Dendritic cell treated with granulocyte-macrophage colony-stimulating factor and Interleukin-4, amounts not matched to agents 40 ng/mL and 50 ng/mL, for 4 days (primary cell): ENCODE measurements at regions not wholly inside any gene's neighbourhood (a gene's known extent, or its start where the extent isn't known, plus 50 kb on each side); places are given as distances from the start of the nearest gene placed in this dataset.

Experiments used
- H3K27ac Mint-ChIP-seq: one replicate; pipeline ENCODE4 v1.8.0; 2022; ENCODE audit warnings: mild to moderate bottlenecking, mixed read lengths
- H3K27me3 Mint-ChIP-seq: one replicate; pipeline ENCODE4 v1.8.0; 2022; ENCODE audit warnings: mild to moderate bottlenecking, mixed read lengths
- H3K36me3 Mint-ChIP-seq: one replicate; pipeline ENCODE4 v1.8.0; 2022; ENCODE audit warnings: low read depth, mixed read lengths
- H3K4me1 Mint-ChIP-seq: one replicate; pipeline ENCODE4 v1.8.0; 2022; ENCODE audit warnings: low read depth, mixed read lengths
- H3K4me3 Mint-ChIP-seq: one replicate; pipeline ENCODE4 v1.8.0; 2022; ENCODE audit warnings: mild to moderate bottlenecking, moderate library complexity, mixed read lengths
- H3K9me3 Mint-ChIP-seq: one replicate; pipeline ENCODE4 v1.8.0; 2022; ENCODE audit warnings: mixed read lengths
- intact Hi-C: fragments of 100-400 bp; cut with micrococcal nuclease; formaldehyde crosslinking; loops from one replicate; pipeline ENCODE4 v1.15.0; 2022

DNA sequence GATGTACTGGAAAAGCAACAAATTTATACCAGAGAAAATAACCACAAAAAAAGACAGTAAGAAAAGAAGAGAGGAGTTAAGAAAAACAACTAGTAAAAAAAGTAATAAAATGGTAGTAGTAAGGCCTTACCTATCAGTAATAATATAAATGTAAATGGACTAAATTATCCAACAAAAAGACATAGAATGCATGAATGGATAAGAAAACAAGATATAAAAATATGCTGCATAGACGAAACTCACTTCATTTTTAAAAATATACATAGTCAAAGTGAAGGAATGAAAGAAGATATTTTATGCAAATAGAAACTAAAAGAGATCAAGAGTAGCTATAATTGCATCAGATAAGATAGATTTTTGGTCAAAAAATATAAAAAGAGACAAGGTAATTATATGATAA lies 739.1 kb downstream of the DNAJB9 start:
- no peaks in the 10 kb centered on the region for H3K4me1 Mint-ChIP-seq
- H3K9me3 Mint-ChIP-seq: peaks cover 61% of the 10 kb centered on the region
- no peaks in the 10 kb centered on the region for H3K27me3 Mint-ChIP-seq
- intact Hi-C loops: no loop called here
- H3K4me3 Mint-ChIP-seq: no peak overlapping the region
- no peaks in the 10 kb centered on the region for H3K36me3 Mint-ChIP-seq
- H3K27ac Mint-ChIP-seq: no peak overlapping the region

GRCh38 chr7:109309790-109310189 lies 740.1 kb downstream of the DNAJB9 start:
- H3K4me1 Mint-ChIP-seq: no peaks in the 10 kb centered on the region
- H3K9me3 Mint-ChIP-seq: peaks cover 69% of the 10 kb centered on the region
- no peaks in the 10 kb centered on the region for H3K27me3 Mint-ChIP-seq
- no peak overlapping the region for H3K27ac Mint-ChIP-seq
- H3K4me3 Mint-ChIP-seq: no peak overlapping the region
- no peaks in the 10 kb centered on the region for H3K36me3 Mint-ChIP-seq
- intact Hi-C loops: no loop called here

DNA sequence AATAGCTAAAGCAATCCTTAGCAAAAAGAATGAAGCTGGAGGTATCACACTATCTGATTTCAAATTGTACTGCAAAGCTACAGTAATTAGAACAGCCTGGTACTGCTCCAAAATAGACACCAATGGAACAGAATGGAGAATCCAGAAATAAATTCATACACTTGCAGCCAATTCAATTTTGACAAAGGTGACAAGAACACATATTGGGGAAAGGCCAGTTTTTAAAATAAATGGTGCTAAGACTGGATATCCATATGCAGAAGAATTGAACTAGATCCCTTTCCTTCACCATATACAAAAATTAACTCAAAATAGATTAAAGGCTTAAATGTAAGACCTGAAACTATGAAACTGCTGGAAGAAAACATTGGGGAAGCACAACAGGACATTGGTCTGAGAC lies 748.5 kb downstream of the DNAJB9 start:
- no peak overlapping the region for H3K4me3 Mint-ChIP-seq
- peaks cover 32% of the 10 kb centered on the region for H3K9me3 Mint-ChIP-seq
- no peak overlapping the region for H3K27ac Mint-ChIP-seq
- intact Hi-C loops: no loop called here
- H3K4me1 Mint-ChIP-seq: no peaks in the 10 kb centered on the region
- no peaks in the 10 kb centered on the region for H3K36me3 Mint-ChIP-seq
- H3K27me3 Mint-ChIP-seq: no peaks in the 10 kb centered on the region

DNA sequence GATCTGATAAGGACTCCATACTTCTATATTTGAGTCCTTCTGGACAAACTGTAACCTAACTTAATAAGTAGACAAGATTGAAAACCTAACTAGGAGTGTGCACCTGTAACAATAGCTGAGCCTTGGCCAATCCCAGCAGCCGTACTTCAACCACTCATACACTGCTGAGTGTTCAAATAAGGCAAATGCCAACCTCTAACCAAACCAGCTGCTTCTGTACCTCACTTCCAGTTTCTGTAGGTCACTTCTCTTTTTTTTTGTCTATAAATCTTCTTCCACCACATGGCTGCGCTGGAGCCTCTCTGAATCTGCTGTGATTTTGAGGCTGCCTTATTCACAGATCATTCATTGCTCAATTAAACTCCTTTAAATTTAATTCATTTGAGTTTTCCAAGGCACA lies 753.2 kb downstream of the DNAJB9 start:
- intact Hi-C loops: no loop called here
- H3K36me3 Mint-ChIP-seq: no peaks in the 10 kb centered on the region
- H3K9me3 Mint-ChIP-seq: peaks cover 8% of the 10 kb centered on the region
- no peak overlapping the region for H3K4me3 Mint-ChIP-seq
- no peaks in the 10 kb centered on the region for H3K4me1 Mint-ChIP-seq
- no peak overlapping the region for H3K27ac Mint-ChIP-seq
- H3K27me3 Mint-ChIP-seq: no peaks in the 10 kb centered on the region

- intact Hi-C loops: no loop called here
Measured at GRCh38 chr7:109331423-109331822, 761.7 kb downstream of the DNAJB9 start.

GRCh38 chr7:109335951-109336350 lies 766.3 kb downstream of the DNAJB9 start:
- intact Hi-C loops: no loop called here
- H3K27me3 Mint-ChIP-seq: no peaks in the 10 kb centered on the region
- no peaks in the 10 kb centered on the region for H3K36me3 Mint-ChIP-seq
- no peak overlapping the region for H3K4me3 Mint-ChIP-seq
- no peaks in the 10 kb centered on the region for H3K4me1 Mint-ChIP-seq
- no peak overlapping the region for H3K27ac Mint-ChIP-seq
- peaks cover 3% of the 10 kb centered on the region for H3K9me3 Mint-ChIP-seq

More at GRCh38 chr7:109331423-109331822, 761.7 kb downstream of the DNAJB9 start:
- Mint-ChIP-seq H3K27me3 (no peaks in the 10 kb centered on the region), H3K27ac (no peak overlapping the region), H3K4me3 (no peak overlapping the region), H3K9me3 (peaks cover 30% of the 10 kb centered on the region), H3K4me1 (no peaks in the 10 kb centered on the region), H3K36me3 (no peaks in the 10 kb centered on the region)

GRCh38 chr7:109336531-109336930 lies 766.9 kb downstream of the DNAJB9 start:
- Mint-ChIP-seq H3K27me3 (no peaks in the 10 kb centered on the region), H3K36me3 (no peaks in the 10 kb centered on the region), H3K4me3 (no peak overlapping the region), H3K9me3 (no peaks in the 10 kb centered on the region), H3K27ac (no peak overlapping the region), H3K4me1 (no peaks in the 10 kb centered on the region)
- intact Hi-C loops: no loop called here

DNA sequence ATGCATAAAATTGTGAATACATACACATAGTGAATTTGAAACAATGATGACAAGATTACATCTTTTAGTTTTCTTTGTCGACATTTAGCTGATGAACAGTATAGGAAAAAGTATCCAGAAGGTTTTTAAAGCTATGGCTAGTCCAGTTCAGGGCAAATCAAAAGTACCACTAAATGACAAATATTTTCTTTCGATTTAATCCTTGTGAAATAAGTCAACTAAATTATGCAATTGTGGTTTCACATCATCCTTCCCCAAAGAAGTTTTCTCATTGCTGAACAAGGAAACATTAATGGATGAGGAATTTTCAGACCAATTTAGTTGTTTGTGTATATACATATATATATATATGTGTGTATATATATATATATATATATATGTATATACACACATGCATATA lies 774.0 kb downstream of the DNAJB9 start:
- Mint-ChIP-seq H3K4me3 (no peak overlapping the region), H3K27ac (no peak overlapping the region), H3K9me3 (no peaks in the 10 kb centered on the region)

DNA sequence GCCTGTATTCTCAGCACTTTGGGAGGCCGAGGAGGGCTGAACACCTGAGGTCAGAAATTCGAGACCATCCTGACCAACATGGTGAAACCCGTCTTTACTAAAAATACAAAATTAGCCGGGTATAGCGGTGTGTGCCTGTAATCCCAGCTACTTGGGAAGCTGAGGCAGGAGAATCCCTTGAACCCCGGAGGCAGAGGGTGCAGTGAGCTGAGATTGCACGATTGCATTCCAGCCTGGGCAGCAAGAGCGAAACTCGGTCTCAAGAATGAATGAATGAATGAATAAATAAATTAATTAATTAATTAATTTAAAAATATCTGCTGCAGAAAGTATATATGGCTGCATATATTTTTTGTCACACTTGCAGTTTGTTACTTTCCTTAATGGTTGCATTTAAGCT lies 781.8 kb downstream of the DNAJB9 start:
- H3K27me3 Mint-ChIP-seq: no peaks in the 10 kb centered on the region
- no peaks in the 10 kb centered on the region for H3K4me1 Mint-ChIP-seq
- H3K27ac Mint-ChIP-seq: no peak overlapping the region
- no peaks in the 10 kb centered on the region for H3K36me3 Mint-ChIP-seq
- intact Hi-C loops: no loop called here
- H3K4me3 Mint-ChIP-seq: no peak overlapping the region
- H3K9me3 Mint-ChIP-seq: no peaks in the 10 kb centered on the region

More for the DNA sequence above, 774.0 kb downstream of the DNAJB9 start:
- Mint-ChIP-seq H3K4me1 (no peaks in the 10 kb centered on the region), H3K27me3 (no peaks in the 10 kb centered on the region), H3K36me3 (no peaks in the 10 kb centered on the region)
- intact Hi-C loops: no loop called here

DNA sequence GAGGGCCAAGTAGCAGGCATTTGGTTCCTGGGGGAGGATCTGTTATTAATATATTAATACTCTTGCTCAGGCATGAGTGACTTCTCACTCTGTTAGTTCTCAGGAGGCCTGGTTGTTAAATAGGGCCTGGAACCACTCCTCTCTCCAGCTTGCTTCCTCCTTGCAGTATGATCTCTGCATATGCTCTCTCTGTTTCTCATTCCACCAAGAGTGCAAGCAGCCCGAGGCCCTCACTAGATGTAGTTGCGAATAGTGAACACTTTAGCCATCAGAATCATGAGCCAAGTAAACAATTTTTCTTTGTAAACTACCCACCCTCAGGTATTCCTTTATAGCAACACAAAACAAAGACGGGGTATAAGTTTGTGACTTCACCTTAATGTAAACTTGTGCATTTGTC lies 784.3 kb downstream of the DNAJB9 start:
- Mint-ChIP-seq H3K36me3 (no peaks in the 10 kb centered on the region), H3K27ac (no peak overlapping the region), H3K27me3 (no peaks in the 10 kb centered on the region), H3K4me1 (no peaks in the 10 kb centered on the region), H3K4me3 (no peak overlapping the region), H3K9me3 (no peaks in the 10 kb centered on the region)
- intact Hi-C loops: no loop called here

DNA sequence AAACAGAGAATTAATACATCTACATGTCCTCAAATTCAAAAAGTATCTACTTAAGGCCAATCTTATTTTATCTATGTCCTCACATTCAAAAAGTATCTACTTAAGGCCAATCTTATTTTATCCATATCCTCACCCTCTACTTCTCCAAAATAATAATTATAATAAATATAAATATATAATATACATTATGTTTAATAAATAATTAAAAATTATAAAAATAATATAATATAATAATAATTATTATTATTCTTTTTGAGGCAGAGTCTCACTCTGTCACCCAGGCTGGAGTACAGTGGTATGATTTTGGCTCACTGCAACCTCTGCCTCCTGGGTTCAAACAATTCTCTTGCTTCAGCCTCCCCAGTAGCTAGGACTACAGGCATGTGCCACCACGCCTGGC lies 784.9 kb downstream of the DNAJB9 start:
- Mint-ChIP-seq H3K9me3 (no peaks in the 10 kb centered on the region), H3K4me3 (no peak overlapping the region), H3K4me1 (no peaks in the 10 kb centered on the region), H3K27ac (no peak overlapping the region), H3K36me3 (no peaks in the 10 kb centered on the region), H3K27me3 (no peaks in the 10 kb centered on the region)
- intact Hi-C loops: no loop called here

GRCh38 chr7:109375823-109376222 lies 806.1 kb downstream of the DNAJB9 start:
- no peaks in the 10 kb centered on the region for H3K4me1 Mint-ChIP-seq
- peaks cover 20% of the 10 kb centered on the region for H3K9me3 Mint-ChIP-seq
- H3K36me3 Mint-ChIP-seq: no peaks in the 10 kb centered on the region
- H3K4me3 Mint-ChIP-seq: no peak overlapping the region
- H3K27me3 Mint-ChIP-seq: no peaks in the 10 kb centered on the region
- H3K27ac Mint-ChIP-seq: no peak overlapping the region
- intact Hi-C loops: no loop called here

DNA sequence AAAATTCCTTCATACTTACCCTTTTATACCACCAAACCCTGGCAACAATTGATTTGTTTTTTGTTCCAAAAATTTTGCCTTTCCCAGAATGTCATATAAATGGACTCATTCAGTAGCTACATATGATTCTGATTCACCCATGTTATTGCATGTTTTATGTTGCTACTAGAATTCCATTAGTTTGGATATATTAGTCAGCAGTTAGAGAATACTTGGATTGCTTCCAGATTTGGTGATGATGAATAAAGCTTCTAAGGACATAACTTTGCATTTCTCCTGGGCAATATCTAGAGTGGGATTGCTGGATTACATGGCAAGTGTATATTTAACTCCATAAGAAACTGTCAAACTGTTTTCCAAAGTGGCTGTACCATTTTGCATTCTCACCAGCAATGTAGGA lies 806.9 kb downstream of the DNAJB9 start:
- H3K27ac Mint-ChIP-seq: no peak overlapping the region
- H3K27me3 Mint-ChIP-seq: no peaks in the 10 kb centered on the region
- H3K4me3 Mint-ChIP-seq: no peak overlapping the region
- H3K36me3 Mint-ChIP-seq: no peaks in the 10 kb centered on the region
- intact Hi-C loops: no loop called here
- H3K4me1 Mint-ChIP-seq: no peaks in the 10 kb centered on the region
- peaks cover 20% of the 10 kb centered on the region for H3K9me3 Mint-ChIP-seq

GRCh38 chr7:109377076-109377884 lies 807.6 kb downstream of the DNAJB9 start:
- no peak overlapping the region for H3K27ac Mint-ChIP-seq
- peaks cover 27% of the 10 kb centered on the region for H3K9me3 Mint-ChIP-seq
- H3K27me3 Mint-ChIP-seq: no peaks in the 10 kb centered on the region
- intact Hi-C loops: no loop called here
- H3K4me3 Mint-ChIP-seq: no peak overlapping the region
- H3K36me3 Mint-ChIP-seq: no peaks in the 10 kb centered on the region
- H3K4me1 Mint-ChIP-seq: no peaks in the 10 kb centered on the region

DNA sequence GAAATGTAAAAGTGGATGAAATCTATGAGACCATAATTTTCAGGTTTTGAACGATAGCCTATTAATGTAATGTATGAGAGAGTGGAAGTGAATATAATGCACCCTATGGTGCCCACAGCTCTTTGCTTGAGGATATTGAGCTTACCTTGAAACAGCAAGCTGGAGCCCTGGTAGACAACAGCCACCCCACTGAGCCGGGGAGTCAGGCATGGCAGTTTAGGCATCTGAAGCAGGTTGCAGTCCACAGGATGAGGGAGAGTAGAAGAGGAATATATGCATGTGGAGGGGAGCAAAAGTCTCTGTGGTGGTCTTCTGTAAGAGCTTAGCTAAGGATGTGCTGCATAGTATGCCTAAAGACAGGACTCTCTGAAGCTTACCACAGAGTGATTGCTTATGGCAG lies 817.3 kb downstream of the DNAJB9 start:
- H3K4me1 Mint-ChIP-seq: no peaks in the 10 kb centered on the region
- intact Hi-C loops: no loop called here
- no peak overlapping the region for H3K4me3 Mint-ChIP-seq
- H3K9me3 Mint-ChIP-seq: peaks cover 27% of the 10 kb centered on the region
- H3K27ac Mint-ChIP-seq: no peak overlapping the region
- H3K36me3 Mint-ChIP-seq: no peaks in the 10 kb centered on the region
- no peaks in the 10 kb centered on the region for H3K27me3 Mint-ChIP-seq
